GM04504 (cell line): ENCODE measurements at regions not wholly inside any gene's neighbourhood (a gene's known extent, or its start where the extent isn't known, plus 50 kb on each side); places are given as distances from the start of the nearest gene placed in this dataset.
"Not testable (repeated sequence)": the region's sequence is repeated elsewhere in the genome, so short reads cannot be mapped to it uniquely, and the experiment has no call there.

Source experiments
- DNase-seq: peaks from one replicate; pipeline ENCODE4 v3.0.0-alpha.2; 2012; ENCODE audit warnings: low read depth

DNA sequence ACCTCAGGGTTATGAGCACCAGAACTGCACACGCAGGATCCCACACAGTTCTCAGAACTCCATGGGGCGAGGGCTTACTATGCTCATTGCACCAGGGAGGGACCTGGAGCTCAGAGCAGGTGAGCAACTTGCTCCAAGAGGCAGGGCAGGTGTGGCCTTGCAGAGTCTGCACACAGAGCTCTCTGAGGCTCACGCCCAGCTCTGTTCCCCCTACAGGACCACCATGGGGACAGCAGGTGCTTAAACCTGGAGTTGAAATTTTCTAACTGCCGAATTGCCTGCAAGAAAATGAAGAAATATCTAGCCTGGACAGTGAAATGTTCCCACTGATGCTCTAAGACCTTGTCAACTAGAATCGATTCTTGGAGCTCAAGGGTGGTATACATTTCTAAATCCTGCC lies 49.9 kb upstream of the MSMB start:
- not testable (repeated sequence) for DNase-seq

DNA sequence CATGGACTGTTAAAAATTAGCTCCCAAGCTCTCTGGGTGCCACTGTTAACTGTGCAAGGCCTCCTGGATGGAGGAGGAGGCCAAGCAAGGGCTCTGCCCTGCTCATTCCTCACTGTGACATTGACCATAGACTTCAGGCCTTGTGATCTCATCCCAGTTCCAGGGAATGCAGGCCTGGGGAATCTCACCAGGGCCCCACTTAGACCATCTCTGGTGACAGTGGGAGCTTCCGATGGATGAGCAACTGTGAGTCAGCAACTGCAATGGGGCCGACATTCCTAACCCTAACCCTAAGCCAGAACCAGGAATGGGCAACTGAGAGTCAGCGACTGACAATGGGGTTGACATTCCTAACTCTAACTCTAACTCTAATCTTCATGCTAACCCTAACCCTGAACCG lies 50.4 kb upstream of the MSMB start:
- no peak for DNase-seq

DNA sequence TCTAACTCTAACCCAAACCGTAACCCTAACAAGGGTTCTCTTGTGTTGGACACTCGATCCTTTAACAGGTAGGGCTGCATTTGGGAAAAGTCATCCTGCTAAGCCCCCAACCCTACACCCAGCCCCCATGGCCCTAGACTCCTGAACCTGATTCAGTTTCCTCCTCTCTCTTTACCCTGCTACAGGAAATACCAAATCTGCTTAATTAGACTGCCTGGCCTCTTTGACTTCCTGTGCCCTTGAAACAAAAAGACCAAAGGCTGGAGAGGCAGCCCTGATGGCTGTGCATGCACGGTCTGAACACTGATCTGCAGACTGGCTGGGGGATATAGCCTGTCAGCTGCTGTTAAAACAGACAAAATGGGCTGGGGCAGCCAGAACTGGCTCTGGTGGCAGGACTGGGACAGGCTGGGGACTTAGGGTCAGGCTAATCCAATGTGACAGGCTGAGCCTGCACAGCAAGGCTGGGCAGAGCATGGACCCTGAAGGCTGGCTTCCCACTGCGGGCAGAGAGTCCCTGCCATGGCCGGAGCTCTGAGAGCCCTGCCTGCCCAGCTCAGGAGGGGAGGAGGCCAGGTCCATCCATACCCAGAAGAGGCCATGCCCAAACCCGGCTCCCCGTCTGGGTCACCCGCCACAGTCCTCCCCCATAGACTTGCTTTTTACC lies 51.0 kb upstream of the MSMB start:
- no peak for DNase-seq

DNA sequence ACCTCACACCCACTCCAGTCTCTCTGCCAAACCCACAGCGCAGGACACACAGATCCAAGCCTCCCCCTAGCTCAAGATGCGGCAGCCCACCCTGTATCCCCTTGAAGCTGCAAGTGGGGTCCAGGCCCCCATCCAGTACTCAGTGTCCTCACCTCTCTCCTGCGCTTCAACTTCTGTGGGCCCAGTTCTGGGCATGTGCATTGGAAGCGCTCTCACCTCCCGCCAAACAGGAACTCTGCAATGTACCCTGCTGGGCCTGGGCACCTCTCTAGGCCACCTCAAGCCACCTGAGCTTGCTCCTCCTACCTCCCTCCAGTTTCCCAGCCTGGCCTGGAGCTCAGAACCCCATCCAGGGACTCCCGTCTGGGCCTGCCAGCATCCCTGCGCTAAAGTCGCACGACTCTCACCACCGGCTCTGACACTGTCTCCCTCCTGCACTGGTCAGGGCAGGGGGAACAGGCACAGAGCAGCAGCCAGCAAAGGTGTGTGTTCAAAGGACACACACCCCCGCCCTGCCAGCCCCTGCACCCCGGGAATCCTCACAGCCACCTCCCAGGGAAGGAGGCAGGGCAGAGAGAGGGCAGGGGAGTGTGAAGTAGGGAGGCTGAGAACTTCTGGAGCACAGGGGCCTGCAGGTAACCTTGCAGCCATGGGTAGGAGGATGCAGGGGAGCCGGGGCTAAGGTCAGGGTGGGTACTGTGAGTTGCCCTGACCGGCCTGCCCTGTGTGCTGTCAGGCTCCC lies 51.7 kb upstream of the MSMB start:
- DNase-seq, result no peak

DNA sequence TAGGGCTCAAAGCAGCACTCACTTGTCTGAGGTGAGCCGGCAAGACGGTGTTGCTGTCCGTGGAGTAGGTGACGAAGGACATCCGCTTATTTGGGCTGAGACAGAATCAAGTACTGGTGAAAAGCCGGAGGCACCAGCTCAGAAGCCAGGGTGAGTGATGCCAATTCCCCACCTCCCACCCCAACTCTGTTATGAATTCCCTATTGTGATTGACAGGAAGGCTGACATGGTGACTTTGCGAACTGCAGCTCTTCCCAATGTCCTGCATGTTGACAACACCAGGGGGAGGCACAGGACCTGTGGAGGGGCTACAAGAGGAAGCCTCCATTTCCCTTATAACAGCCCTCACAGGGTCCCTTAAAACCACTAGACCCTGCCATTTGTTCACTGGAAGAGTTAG lies 52.3 kb upstream of the MSMB start:
- no peak for DNase-seq

DNA sequence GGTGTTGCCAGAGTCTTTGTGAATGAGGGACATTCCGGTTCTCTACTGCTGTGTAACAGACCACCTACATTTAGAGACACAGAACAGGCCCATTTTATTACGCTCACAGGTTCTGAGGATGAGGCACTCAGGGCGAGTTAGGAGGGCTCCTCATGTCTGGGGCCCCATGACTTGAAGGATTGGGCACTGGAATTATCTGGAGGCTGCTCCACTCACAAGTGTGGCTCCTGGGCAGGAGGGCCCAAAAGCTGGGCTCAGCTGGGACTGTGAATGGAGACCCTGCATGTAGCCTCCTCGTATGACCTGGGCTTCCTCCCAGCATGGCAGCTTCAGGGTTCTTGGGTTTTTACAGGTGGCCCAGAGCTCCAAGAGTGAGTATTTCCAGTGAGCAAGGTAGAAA lies 52.9 kb upstream of the MSMB start:
- DNase-seq, result not testable (repeated sequence)

DNA sequence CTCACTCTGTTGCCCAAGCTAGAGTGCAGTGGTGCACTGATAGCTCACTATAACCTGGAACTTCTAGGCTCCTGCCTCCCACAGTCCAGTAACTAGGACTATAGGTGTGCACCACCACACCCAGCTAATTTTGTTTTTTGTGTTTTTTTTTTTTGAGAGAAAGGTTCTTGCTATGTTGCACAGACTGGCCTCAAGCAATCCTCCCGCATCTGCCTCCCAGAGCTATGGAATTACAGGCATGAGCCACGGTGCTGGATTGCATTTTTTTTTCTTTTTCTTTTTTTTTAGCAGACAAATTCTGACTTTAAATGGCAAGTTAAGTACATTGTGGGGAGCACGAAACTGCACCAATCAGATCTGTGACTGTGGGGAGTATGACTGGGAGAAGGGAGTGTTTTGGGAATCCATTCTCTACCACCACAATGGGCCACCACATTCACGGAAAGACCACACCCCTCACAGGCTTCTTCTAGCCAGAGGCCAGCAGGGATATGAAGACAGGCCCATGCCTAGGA lies 58.1 kb upstream of the MSMB start:
- DNase-seq, result no peak

DNA sequence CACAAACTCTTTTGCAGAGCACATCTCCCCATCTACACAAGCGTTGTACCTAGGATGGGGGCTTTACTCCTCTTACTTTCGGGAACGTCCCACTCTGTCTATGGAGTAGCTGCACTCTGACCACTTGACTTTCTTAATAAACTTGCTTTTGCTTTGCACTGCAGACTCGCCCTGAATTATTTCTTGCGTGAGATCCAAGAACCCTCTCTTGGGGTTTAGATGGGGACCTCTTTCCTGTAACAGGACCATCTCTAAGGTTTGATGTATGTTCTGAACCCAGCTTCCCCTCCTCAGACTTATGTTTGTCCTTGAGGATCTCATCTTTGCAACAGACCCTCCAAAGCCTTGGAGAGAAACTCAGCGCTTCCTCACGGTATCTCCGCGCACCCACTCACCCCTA lies 59.3 kb upstream of the MSMB start:
- not testable (repeated sequence) for DNase-seq

DNA sequence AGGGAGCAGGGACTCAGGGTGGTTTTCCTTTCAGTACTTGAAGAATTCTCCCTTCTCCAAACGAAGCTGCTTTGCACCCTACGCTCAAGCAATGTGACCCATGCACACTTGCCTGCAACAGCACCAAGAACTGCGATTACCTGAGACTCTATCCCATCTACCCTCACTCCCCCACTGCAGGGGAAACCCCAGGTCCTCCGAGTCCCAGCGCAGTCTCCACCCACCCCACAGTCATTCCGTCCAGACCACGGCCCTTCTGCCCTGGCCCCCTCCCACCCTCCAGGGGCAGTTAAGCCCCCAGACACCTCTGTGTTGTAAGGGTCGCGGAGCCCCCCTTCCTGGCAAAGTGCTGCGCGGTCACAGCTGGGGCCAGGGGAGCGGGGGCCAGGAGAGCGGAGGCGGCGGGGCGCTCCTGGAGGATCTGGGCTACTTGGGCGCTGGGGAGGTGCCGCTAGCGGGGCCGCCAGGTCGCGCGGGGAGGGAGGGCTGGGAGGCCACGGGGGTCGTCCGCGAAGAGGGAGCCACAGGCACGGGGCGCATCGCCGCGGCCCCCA lies 59.9 kb upstream of the MSMB start:
- DNase-seq, result not testable (repeated sequence)

DNA sequence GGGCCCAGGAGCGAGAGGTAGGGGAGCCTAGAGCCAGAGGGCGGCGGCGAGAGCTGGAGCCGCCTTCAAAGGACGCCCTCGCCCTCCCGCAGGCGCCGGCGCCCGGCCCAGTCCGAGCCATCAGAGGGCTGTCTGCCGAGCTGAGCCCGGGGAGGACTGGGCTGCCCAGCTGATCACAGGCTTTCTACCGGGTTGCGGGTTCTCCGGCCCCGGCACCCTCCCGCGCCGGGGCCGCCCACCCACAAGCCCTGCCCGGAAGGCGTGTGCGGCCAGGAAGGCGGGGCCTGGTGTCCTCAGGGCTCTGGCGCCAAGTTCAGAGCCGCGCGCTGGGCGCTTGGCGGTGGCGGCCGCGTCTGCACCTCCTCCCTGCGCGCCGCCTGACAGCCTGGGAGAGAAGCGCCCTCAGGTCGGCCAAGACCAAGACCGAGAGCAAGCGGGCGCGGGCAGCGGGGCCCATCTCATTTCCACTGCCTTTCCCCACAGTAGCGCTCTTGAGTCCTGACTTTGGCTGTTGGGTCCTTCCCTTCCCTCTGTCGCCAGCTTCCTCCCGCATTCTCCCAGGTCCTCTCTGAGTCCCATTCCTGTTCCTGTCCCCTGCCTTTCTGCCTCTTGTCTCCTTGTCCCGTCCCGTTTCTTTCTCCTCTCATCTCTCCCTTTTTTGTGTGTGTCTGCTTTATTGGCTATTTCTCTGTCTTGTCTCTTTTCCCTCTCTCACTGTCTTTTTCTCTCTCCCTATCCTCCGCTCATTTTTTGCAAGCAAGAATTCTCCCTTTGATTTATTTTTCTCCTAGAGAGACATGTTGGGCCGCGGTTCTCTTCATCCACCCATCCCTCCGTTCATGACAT lies 60.6 kb upstream of the MSMB start:
- peak; percentile 25 for DNase-seq

DNA sequence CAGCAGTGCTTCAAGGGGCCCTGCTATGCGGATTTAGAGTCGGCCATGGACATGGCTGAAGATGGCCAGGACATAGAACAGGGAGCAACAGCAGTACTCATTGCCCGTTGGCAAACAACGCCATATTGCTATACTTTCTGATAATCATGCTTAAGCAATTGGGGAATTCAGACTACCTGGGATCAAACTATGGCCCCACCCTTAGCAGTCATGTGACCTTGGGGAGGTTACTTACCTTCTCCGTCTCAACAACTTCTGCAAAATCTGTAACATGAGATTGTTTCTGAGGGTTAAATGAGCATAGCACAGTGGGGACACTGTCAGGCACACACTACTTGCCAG lies 62.1 kb upstream of the MSMB start:
- not testable (repeated sequence) for DNase-seq

DNA sequence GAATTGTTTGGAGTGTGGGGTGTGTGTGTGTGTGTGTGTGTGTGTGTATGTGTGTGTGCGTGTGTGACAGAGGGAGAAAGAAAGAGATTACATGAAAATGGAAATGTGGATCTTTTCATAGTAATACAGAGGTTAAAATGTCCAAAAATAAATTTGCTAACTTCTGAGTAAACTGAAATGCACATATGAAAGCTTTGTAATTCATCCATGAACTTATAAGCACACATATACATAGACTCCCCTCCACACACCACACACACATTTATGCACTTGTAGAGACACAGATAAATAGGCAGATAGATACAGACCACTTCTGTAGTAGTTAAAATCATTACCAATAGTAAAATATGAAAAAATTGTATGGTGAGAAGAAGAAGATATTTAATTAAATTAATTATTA lies 108.2 kb upstream of the MSMB start:
- DNase-seq, result not testable (repeated sequence)

DNA sequence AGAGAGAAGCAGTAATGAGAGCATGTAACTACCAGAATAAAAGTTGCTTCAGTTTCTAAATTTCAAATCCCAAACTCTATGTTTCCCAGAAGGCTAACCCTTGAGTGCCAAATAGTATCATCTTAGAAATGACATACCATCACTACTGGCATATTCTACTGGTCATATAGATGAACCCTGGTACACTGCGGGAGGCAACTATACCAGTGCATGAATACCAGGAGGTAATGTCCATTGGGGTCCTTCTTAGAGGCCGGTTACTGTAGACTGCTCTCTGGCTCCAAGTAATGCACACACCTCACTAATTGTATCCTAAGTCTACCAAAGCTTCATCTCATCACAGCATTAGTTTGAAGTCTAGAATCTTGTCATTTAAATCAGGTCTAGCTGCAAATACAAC lies 108.6 kb upstream of the MSMB start:
- not testable (repeated sequence) for DNase-seq

DNA sequence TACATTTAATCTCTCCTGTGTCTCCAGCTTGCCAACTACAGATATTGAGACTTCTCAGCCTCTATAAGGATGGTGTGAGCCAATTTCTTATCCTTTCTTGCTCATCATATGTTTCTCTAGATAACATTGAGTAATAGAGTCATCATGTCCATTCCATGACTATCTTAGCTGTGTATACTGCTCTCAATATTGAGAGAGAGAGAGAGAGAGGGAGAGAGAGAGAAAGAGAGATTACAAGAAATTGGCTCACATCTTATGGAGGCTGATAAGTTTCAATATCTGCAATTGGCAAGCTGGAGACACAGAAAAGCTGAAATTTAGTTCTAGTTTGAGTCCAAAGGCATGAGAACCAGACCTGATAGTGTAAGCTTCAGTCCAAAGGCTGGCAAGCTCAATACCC lies 110.8 kb upstream of the MSMB start:
- not testable (repeated sequence) for DNase-seq

DNA sequence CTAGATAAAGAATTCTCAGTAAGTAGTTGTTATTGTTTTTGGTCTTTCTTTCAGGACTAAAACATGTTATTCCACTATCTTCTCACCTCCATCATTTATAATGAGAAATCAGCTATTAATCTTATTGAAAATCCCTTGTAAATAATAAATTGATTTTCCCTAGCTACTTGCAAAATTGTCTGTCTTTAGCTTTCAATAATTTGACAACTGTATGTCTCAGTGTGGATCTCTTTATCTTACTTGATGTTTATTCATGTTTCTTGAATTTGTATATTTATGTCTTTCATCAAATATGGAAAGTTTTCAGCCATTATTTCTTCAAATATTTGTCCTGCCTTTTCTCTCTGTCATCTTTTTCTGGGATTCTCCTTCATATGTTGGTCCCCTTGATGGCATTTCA lies 117.1 kb upstream of the ANTXRL start:
- DNase-seq, result no peak

DNA sequence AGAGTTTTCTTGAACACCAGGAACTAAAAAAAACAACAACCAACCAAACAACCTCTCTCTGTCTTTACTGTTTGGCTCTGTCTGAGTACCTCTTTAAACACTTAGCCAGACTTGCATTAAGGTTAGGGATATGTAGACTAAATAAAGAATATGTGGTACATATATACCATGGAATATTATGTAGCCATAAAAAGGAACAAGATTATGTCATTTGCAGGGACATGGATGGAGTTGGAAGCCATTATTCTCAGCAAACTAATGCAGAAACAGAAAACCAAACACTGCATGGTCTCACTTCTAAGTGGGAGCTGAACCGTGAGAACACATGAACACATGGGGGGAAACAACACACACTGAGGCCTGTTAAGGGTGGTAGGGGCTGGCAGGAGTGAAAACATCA lies 116.0 kb upstream of the ANTXRL start:
- no peak for DNase-seq

DNA sequence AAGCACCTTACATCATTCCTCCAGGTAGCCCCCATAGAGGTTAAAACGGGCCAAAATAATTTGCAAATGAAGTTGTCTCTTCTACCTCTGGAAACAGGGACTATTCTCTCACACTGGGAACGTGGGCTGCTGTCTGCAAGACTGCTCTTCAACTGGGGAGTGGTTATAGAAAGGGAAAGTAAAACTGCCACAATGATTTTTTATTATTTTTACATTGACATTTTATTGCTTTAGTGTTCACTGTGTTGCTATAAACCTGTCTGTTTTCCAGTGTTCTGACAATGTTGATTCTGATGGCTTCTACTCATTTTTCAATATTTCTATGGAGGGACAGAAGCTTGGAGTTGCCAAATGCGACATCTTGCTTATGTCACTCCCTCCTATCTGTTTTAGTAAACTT lies 115.1 kb upstream of the ANTXRL start:
- no peak for DNase-seq

DNA sequence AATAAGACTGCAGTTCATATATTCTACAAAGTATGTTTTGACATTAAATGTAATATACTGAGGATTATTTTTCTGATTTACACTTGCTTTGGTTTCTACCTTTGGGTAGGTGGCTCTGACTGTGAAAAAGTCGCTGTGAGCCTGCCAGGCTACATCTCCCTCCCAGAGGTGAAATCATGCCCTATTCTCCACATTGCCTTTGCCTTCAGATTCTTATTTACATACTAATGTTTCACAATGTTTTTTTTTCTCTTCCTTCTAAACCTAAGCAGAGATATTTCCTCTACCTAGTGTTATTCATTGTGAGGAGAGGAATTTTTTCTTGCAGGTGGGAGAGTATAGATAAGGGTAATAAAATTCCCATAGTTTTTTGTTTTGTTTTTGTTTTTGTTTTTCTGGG lies 111.5 kb upstream of the ANTXRL start:
- DNase-seq, result no peak

DNA sequence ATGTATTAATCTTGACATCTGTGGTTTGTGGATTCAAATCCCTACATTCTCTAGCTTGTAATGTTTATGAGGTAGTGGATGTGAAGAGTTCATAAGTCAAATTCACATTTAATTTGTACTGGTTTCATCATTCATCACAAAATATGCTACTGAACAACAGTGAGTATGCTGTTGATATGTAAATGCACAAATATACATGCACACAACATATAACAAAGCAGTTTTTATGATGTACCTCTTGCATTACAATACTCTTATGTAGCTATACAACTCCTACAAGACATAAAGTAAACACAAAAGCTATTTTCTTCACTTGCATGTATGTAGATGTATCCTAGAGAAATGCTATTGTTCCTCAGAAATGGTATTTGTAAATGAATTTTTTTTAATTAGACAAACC lies 111.0 kb upstream of the ANTXRL start:
- DNase-seq, result no peak

DNA sequence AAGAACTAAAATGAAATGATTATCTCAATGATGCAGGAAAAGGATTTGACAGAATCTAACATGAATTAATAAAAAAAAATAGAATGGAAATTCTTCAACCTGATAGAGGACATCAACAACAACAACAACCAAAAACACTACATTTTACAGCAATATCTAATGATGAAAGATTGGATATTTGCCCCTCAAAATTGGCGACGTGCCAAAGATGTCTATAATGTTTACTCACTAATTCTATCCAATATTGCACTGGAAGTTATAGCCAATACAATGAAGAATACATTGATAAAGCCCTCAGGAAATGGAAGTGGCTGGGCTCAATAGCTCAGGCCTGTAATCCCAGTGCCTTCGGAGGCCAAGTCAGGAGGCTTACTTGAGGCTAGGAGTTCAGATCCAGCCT lies 99.4 kb upstream of the ANTXRL start:
- not testable (repeated sequence) for DNase-seq

DNA sequence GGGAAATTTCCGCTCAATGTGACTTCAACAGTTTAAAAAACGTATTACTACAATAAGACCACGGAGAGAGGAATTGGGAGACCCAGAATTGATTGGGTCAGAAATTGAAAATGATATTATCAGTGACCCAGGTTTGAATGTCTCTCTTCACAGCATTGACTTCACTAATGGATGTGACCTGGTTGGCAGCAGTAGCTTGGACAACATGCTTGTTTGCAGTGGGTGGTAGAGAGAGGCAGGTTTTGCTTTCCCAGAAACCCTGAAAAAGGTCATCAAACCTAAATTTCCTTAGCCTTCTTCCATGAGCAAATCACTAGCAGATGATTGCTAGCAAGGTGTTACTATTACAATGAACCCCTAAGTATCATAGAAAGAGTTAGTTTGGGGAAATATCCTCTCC lies 89.7 kb upstream of the ANTXRL start:
- DNase-seq, result no peak

DNA sequence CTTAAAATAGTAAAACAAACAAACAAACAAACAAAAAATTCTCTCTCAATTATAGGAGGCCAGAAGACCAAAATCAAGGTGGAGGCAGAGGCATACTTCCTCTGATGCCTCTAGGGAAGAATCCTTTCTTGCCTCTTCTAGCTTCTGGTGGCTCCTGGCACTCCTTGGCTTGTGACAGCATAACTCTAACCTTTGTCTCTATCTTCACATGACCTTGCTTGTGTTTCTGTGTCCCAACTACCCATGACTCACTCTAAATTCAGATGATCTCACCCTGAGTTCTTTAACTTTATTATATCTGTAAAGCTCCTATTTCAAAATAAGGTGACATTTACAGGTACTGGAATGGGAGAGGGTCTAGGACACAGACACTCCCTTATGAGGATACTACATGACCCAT lies 88.3 kb upstream of the ANTXRL start:
- no peak for DNase-seq

DNA sequence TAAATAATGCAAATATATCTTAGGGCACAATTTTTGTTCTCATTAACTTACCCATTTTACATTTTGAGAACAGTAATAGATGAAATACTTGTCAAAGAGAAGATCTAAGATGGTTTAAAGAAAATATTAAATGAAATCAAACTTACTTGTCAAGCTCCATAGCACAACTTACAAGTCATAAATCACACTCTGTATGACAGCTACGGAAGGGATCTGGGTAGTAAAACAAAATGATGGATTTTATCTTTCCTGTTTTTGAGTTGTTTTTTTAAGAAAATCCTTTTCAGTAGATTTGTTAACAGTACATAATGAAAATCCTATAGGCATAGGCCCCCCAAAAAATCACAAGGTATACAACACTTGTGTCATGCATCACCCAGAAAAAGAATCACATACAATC lies 84.4 kb upstream of the ANTXRL start:
- DNase-seq, result not testable (repeated sequence)
